ENCODE measurements at regions not wholly inside any gene's neighbourhood (a gene's known extent, or its start where the extent isn't known, plus 50 kb on each side); places are given as distances from the start of the nearest gene placed in this dataset.

DNA sequence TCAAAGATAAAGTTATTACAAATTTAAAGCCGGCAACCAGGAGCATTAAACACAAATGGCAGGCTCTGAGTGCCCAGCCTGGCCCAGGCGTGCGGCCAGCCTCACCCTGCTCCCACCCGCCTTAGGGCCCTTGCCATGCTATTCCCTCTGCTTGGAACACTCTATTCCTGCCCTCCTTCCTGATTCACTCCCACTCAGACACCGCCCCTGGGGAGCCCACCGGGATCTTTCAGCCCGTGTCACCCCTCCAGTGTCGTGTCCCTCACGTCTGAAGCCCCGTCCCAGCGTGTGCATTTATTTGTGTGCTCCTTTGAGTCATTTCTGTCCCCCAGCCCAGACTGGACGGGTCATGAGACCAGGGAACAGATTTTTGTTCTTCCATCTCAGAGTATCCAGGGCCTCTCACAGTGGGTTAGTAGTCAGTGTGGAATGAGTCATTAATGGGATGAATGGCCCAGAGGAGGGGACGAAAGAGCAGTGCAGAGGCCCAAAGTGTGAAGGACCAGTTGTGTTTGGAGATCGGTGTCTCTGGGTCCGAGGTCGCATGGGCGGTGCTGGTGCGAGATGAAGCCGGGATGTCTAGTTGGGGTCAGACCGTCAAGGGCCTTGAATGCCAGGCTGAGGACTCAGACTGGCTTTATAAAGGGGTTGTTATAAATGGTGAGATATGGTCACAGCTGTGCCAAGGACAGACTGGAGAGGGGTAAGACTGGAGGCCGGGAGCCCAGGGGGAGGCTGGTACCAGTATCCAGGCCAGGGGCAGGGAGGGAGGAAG lies 58.9 kb upstream of the SLC6A6 start:
- H3K4me3 ChIP-seq (ENCODE audit: low read depth, low read length): no peak overlapping the region
- H3K27me3 ChIP-seq (ENCODE audit: control insufficient read depth, insufficient read depth, low read length): peaks cover 4% of the 10 kb centered on the region
- TF ChIP-seq, protein P1, sequence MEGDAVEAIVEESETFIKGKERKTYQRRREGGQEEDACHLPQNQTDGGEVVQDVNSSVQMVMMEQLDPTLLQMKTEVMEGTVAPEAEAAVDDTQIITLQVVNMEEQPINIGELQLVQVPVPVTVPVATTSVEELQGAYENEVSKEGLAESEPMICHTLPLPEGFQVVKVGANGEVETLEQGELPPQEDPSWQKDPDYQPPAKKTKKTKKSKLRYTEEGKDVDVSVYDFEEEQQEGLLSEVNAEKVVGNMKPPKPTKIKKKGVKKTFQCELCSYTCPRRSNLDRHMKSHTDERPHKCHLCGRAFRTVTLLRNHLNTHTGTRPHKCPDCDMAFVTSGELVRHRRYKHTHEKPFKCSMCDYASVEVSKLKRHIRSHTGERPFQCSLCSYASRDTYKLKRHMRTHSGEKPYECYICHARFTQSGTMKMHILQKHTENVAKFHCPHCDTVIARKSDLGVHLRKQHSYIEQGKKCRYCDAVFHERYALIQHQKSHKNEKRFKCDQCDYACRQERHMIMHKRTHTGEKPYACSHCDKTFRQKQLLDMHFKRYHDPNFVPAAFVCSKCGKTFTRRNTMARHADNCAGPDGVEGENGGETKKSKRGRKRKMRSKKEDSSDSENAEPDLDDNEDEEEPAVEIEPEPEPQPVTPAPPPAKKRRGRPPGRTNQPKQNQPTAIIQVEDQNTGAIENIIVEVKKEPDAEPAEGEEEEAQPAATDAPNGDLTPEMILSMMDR (IDR thresholded peaks at IDR 0.05; ENCODE audit: insufficient read depth, low read depth, low read length): no peak
- POLR2A ChIA-PET: no interaction called here
- H3K36me3 ChIP-seq (ENCODE audit: control insufficient read depth, insufficient read depth, low read length): no peaks in the 10 kb centered on the region
- CTCF ChIA-PET: interaction anchor here (2.2 kb wide), 1 partner anchor 12 kb away, joined by 8 read pairs; no protein-coding TSS in a partner anchor
- DNase-seq (ENCODE audit: low read depth): no peak

DNA sequence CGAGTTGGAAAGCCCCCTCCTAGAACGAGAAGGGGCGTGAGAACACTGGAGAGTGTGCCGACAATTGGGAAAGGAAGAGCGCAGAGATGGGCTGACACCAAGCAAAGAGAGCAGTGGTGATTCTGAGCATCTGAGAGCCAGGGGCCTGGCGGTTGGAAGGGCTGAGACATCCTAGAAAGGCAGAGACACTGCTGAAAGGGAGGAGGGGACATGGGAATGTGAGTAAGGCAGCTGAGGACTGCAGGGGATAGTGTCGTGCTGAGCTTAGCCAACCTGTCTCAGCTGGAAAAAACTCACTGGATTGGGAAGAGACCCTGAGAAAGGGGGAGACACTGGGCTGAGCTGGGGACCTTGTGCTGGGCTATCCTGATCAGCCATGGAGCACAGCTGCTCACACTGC lies 58.1 kb upstream of the SLC6A6 start:
- ChIA-PET POLR2A (no interaction called here), CTCF (interaction anchor here (0.7 to 2.2 kb wide), 2 partner anchors 11 to 13 kb away, joined by 3 to 8 read pairs; no protein-coding TSS in a partner anchor)
- Histone ChIP-seq H3K27me3 (ENCODE audit: control insufficient read depth, insufficient read depth, low read length) (peaks cover 4% of the 10 kb centered on the region), H3K4me3 (ENCODE audit: low read depth, low read length) (no peak overlapping the region), H3K36me3 (ENCODE audit: control insufficient read depth, insufficient read depth, low read length) (no peaks in the 10 kb centered on the region)
- no peak for DNase-seq (ENCODE audit: low read depth)
- TF ChIP-seq, protein P1 (IDR thresholded peaks at IDR 0.05; ENCODE audit: insufficient read depth, low read depth, low read length): no peak

DNA sequence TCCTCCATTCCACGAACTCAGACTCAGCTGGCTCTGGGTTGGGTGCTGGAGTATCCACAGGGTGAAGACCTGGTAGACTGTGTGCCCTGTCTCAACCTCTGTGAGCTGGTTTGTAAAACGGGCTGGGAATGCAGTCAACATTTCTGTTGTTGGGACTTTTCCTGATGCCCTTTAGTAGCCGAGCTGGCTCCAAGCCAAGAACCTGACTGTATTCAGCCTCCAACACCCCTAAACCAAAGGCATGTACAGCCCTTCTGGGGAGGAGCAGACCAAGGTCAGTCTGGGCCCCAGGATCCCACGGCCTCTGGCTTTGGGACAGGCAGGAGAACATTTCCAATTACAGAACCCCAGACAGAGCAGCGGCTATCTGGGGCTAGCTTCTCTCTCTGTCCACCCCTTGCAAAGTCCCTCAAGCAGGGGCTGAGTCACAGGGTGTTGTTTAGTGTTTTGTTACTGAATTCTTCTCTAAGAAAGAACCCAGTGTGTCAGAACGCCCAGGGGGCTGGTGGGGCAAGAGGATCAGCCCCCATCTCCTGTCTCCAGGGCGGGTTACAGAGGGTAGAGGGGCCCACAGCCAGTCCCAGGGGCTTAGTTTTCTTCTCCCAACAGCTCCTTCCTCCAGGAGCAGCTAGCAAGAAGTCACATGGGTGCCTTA lies 56.8 kb upstream of the SLC6A6 start:
- TF ChIP-seq, protein P1 (IDR thresholded peaks at IDR 0.05; ENCODE audit: insufficient read depth, low read depth, low read length): no peak
- no peak overlapping the region for H3K4me3 ChIP-seq (ENCODE audit: low read depth, low read length)
- ChIA-PET CTCF (interaction anchor here (0.7 to 2.2 kb wide), 2 partner anchors 9 to 1438 kb away, joined by 3 to 8 read pairs; no protein-coding TSS in a partner anchor), POLR2A (no interaction called here)
- DNase-seq (ENCODE audit: low read depth): no peak
- H3K27me3 ChIP-seq (ENCODE audit: control insufficient read depth, insufficient read depth, low read length): peaks cover 2% of the 10 kb centered on the region
- H3K36me3 ChIP-seq (ENCODE audit: control insufficient read depth, insufficient read depth, low read length): no peaks in the 10 kb centered on the region

DNA sequence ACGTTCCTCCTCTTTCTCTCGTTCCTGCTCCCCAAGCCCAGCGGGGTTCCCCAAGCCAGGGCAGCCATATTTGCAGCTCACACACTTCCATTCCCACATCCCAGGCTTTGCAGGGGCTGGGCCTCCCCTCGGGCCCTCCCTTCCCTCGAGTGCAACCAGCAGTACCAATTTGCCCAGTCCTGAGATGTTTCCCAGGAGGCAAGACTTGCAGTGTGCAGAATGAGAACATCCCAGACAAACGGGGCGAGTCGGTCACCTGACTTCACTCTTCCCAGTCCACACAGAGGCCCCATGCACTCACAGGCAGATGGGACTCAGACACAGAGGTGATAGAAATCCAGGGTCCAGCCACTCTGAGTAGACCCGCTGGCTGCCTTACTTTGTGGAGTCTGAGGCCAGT lies 56.2 kb upstream of the SLC6A6 start:
- DNase-seq (ENCODE audit: low read depth): no peak
- Histone ChIP-seq H3K4me3 (ENCODE audit: low read depth, low read length) (no peak overlapping the region), H3K36me3 (ENCODE audit: control insufficient read depth, insufficient read depth, low read length) (no peaks in the 10 kb centered on the region), H3K27me3 (ENCODE audit: control insufficient read depth, insufficient read depth, low read length) (peaks cover 2% of the 10 kb centered on the region; the same call in 1 of the 2 replicates)
- TF ChIP-seq, protein P1 (IDR thresholded peaks at IDR 0.05; ENCODE audit: insufficient read depth, low read depth, low read length): no peak
- POLR2A ChIA-PET: no interaction called here
- CTCF ChIA-PET: interaction anchor here (2.2 kb wide), 1 partner anchor 9 kb away, joined by 8 read pairs; no protein-coding TSS in a partner anchor

DNA sequence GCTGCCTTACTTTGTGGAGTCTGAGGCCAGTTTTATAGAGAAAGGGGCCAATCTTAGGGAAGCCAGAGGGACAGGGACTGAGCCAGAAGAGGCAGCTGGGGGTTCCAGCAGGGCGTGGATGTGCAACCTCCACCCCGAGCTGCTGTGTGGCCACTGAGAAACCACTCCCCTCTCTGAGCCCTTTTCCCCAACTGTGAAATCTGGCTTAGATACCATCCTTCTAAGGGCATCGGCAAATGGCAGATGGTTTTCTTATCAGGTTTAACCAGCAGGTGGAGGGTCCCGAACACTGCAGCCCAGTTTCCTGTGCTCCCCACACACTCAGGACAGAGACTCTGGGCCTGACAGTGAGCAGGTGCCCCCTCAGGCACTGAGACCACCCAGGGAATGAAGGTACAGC lies 55.8 kb upstream of the SLC6A6 start:
- H3K36me3 ChIP-seq (ENCODE audit: control insufficient read depth, insufficient read depth, low read length): no peaks in the 10 kb centered on the region
- CTCF ChIA-PET: no interaction called here
- DNase-seq (ENCODE audit: low read depth): no peak
- TF ChIP-seq, protein P1 (IDR thresholded peaks at IDR 0.05; ENCODE audit: insufficient read depth, low read depth, low read length): no peak
- H3K4me3 ChIP-seq (ENCODE audit: low read depth, low read length): no peak overlapping the region
- POLR2A ChIA-PET: no interaction called here
- peaks cover 2% of the 10 kb centered on the region; the same call in 1 of the 2 replicates for H3K27me3 ChIP-seq (ENCODE audit: control insufficient read depth, insufficient read depth, low read length)

Measured in BJ (cell line).